HG03108 (cell line): ENCODE measurements at regions not wholly inside any gene's neighbourhood (a gene's known extent, or its start where the extent isn't known, plus 50 kb on each side); places are given as distances from the start of the nearest gene placed in this dataset.

Experiments
- ATAC-seq: cut with Tn5 transposase; IDR thresholded peaks from one replicate; pipeline ENCODE4 v1.9.1; 2021; ENCODE audit warnings: moderate library complexity; ENCODE audit not compliant: unreplicated experiment

DNA sequence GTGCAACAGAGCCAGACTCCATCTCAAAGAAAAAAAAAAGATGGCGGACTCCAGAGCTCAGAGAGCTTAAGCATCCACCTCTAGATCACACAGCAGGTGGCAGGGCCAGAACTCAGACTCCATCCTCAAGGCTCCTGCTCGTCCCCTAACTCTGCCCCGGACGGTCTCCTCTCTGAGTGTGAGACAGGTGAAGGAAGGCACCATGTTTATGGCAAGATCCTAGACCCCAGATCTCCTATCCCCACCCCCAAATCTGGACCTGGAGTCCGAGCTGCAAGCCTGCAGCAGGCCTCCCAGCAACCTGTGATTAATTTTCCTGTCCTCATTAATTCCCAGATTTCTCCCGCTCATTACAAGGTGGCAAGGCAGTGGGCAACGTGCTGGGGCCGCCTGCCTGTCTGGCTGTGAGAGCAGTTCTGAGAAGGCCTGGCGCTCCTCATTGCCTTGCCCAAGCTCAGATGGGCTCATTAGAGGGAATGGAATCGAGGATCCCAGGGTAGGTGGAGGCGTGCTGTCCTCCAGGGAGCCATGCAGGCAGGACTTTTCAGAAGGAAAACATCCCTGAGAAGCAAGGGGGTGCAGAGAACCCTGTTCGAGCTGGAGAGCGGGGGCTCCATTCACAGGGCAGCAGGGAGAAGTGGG is 296.6 kb upstream of the RTL1 start:
- no peak for ATAC-seq

GRCh38 chr14:101200650-101201516 is 297.4 kb upstream of the RTL1 start:
- ATAC-seq: no peak

DNA sequence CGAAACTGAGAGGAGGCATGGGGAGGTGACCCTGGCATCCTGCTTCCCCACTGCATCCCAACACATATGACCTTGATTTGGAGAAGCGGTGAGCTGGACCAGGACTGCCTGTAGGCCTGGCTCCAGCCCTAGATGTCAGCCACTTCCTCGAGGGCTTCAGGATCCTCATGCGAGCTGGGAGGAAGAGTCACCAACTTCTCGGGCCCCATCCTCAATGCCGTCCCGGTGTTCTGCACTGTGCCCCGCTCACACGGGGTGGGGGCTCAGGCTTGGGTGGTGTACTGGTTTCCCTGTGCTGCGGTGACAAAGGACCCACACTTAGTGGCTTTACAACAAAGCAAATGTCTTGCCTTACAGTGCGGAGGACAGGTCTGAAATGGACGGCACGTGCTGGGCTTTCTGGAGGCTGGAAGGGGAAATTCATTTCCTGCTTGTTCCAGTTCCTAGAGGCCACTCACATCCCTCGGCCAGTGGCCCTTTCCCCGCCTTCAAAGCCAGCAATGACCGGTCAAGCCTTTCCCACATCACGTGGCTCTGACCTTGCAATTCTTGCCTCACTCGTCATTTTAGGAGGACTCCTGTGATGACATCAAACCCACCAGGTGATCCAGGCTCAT is 298.1 kb upstream of the RTL1 start:
- ATAC-seq: no peak

- no peak for ATAC-seq
Measured at GRCh38 chr14:101202627-101203404, 299.3 kb upstream of the RTL1 start.

- ATAC-seq: no peak
Measured at GRCh38 chr14:101206556-101206955, 303.0 kb upstream of the RTL1 start.

- ATAC-seq: no peak
Measured at GRCh38 chr14:101207041-101207440, 303.5 kb upstream of the RTL1 start.

- ATAC-seq: no peak
Measured at GRCh38 chr14:101207897-101208296, 304.4 kb upstream of the RTL1 start.

DNA sequence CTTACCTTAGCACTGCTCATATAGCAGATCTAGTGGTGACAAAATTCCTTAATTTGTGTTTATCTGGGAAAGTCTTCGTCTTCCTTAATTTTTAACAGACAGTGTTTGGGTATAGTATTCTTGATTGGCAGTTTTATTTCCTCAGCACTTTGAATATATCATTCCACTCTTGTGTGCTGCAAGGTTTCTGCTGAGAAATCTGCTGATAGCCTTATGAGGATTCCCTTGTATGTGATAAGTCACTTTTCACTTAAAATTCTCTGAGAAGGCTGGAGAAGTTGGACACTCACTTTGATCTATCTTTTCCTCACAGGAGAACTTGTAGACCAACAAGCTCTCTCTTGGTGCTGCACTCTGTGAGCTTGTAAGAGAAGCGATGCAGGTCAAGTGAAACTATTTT is 306.1 kb upstream of the RTL1 start:
- no peak for ATAC-seq

DNA sequence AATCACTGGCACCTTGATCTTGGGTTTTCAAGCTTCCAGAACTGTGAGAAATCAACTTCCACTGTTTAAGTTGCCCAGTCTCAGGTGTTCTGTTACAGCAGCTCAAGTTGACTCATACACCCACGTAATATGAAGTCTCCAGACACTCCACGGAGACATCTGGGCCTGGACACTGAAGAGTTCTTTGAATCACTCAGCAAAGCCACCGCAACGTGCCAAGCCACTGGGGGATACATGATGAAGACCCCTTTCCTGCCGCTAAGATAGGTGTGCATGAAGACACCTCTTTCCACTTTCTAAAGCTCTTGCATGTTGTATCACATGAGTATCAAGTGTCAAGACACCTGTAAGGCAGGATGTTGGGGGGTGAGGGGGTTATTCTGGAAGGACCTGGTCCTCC is 311.7 kb upstream of the RTL1 start:
- ATAC-seq: no peak

GRCh38 chr14:101215927-101216326 is 312.4 kb upstream of the RTL1 start:
- ATAC-seq: no peak

DNA sequence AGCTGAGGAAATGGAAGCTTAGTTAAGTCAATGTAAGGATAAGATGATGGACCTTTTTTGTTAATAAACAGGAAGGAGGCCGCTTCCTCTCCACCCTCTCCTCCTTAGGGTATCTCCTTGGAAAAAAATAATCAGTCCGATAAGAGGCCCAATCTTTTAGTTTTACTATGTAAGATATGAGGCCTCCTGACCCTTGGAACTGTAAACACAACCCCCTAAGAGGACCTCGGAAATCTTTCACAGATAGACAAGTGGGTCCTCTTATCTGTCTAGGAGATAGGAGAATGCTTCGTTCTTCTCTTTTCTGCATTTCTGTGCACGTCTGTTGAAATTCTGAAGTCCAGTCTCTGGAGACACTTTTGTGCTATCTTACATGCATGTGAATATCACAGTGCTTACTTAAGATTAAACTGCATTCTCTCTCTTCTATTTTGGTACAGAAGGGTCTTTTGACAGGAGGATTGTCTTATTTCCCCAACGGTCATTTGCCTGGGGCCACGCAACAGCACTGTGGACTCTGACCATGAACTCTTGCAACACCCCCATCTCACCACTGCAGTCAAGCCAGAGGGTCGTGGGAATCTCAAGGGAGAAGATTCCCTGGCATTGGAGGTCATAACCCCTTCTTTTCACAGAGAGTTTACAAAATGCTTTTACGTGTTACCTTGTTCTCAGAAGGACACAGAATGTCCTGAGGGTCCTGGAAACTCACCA is 313.0 kb upstream of the RTL1 start:
- ATAC-seq: no peak

- ATAC-seq: no peak
Measured at GRCh38 chr14:101217080-101217463, 313.6 kb upstream of the RTL1 start.

DNA sequence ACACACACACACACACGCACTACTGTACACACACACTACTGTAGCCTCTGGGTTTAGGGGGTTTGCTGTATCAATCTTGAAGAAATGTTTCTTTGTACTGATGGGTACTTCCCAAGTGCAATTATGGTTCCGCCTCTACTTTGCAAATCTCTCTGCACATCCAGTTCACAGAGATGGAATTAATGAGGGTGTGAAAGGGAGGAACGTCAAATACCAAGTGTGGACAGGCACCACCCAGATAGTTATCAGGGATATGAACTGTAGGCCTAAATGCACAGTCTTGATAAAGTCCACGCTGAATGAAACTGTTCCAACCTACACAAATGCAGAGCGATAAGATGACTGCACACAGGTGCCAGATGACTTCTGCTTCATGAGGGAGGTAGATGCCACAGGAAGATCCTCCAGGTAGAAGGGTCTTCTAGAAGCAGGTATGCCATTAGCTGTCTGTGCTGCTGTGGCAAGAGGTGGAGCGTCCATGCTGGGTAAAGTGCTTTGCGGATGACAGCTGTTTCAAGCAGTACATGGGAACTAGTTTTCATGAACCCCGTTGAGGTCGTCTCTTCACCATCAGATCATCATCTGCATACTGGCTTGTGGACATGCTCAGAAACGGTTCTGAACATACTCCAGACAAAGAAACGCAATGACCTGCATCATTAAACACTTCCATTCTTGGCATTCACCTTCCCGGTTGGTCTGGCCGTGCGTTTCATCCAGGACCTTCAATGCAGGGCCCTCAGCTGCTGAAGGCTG is 314.3 kb upstream of the RTL1 start:
- no peak for ATAC-seq

DNA sequence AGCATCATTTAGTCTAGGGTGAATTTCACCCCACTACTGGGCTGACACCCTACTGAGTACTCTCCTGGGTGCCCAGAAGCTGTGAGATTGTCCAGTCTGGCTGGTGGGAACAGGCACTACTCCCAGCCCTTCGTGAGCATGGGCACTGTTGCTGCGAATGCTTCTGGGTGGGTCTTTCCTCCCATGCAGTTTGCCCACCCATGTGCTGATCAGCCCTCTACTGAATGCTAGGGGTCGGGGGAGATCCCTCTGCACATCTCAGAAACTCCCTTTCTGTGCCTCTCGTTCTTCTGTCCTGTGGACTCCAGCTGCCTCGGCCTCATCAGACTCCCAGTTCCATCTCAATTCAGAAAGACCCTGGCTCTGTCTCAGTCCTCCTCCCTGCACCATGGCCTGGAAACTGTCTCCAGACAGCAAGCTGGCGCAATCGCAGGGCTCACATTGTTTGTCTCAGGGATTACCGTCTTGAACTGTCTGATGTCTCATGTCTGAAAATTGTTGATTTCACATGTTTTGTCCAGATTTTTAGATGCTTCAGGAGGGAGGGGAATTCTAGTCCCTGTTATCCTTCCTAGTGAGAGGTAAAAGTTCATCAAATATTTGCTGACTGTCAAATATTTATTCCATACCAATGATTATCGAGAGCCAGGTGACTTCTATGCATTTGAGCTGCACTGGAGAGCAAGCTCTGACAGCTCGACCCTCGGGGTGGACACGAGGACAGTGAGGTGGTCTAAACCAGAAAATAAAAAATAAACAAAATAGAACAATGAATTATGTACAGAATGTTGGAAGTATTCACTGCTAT is 316.6 kb upstream of the RTL1 start:
- ATAC-seq: no peak

DNA sequence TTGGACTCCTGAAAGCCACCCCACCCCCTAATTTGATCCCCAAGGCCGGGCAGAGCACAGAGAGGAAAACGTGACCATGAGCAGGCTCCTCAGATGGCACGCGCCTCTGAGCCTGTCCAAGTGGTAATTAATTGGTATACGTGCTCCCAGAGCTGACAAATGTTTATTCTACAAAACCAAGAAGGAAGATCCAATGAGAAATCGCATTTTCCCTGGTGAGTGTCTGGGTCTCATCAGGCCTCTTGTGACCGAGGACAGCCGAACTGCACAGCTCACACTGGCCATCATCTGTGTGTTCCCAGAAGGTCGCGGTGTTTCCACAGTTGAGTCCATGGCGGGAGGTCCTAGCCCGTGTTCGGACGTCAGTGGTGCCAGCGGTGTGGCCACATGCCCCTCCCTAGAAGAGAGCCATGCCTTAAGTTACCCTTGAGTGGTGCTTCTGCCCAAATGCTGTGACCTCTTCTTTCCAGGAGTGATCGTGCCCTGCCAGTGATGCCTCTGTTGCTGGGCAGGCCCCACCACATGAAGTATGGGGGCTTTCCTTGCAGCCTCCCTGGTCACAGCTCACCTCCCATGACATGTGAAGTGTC is 317.5 kb upstream of the RTL1 start:
- no peak for ATAC-seq

GRCh38 chr14:101221549-101222160 is 318.1 kb upstream of the RTL1 start:
- no peak for ATAC-seq

DNA sequence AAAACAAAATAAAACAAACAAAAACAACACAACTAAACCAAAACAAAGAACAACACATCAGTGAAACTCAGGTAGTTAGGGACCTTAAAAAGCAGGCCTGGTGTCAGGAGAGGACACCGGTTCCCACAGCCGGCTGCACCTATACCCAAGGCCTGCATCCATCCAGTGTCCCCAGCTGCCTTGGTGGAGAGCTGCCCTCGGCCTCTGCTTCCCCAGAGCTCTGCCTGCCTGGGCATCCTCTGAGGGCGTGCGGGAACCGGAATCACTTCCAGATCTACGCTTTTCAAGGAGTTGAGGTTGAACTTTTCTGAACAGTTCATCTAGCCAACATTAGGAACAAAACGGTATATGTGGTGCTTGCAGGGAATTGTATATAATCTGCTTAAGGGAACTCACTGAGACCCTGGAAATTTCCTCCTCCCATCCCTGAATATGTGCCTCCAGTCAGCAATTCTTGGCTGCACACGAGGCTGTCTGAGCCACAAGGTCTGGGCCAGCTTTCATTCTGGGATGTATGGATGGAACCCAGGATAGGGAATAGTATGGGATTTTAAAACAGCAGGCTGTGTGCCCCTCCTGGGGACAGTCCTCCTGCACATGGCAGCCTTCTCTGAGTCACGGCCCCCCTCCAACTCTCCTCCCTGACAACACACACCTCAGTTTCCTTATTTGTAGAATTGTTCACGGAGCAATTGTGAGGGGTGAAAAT is 319.0 kb upstream of the RTL1 start:
- ATAC-seq: no peak

GRCh38 chr14:101223127-101223526 is 319.6 kb upstream of the RTL1 start:
- ATAC-seq: no peak
